BLaER1 (cell line): ENCODE measurements at regions not wholly inside any gene's neighbourhood (a gene's known extent, or its start where the extent isn't known, plus 50 kb on each side); places are given as distances from the start of the nearest gene placed in this dataset.
"Not testable (repeated sequence)": the region's sequence is repeated elsewhere in the genome, so short reads cannot be mapped to it uniquely, and the experiment has no call there.

ENCODE experiments used
- H3K27ac ChIP-seq: shearing (Covaris generic); formaldehyde crosslinking; 2 replicates; pipeline ENCODE4 v1.8.1; 2022
- H3K27me3 ChIP-seq: shearing (Covaris generic); formaldehyde crosslinking; 2 replicates; pipeline ENCODE4 v1.8.1; 2022
- H3K36me3 ChIP-seq: shearing (Covaris generic); formaldehyde crosslinking; 2 replicates; pipeline ENCODE4 v1.8.1; 2022
- H3K4me1 ChIP-seq: shearing (Covaris generic); formaldehyde crosslinking; 2 replicates; pipeline ENCODE4 v1.8.1; 2022
- H3K4me2 ChIP-seq: shearing (Covaris generic); formaldehyde crosslinking; 2 replicates; pipeline ENCODE4 v1.8.1; 2022
- H3K4me3 ChIP-seq: shearing (Covaris generic); formaldehyde crosslinking; 2 replicates; pipeline ENCODE4 v1.8.1; 2022
- H3K9ac ChIP-seq: shearing (Covaris generic); formaldehyde crosslinking; 2 replicates; pipeline ENCODE4 v1.8.1; 2022
- H3K9me3 ChIP-seq: shearing (Covaris generic); formaldehyde crosslinking; 2 replicates; pipeline ENCODE4 v1.8.1; 2022
- H4K20me1 ChIP-seq: shearing (Covaris generic); formaldehyde crosslinking; 2 replicates; pipeline ENCODE4 v1.8.1; 2022
- Cebpa-rat ChIP-seq: shearing (Covaris generic); IDR thresholded peaks from 2 replicates; pipeline ENCODE4 v1.8.1; 2022

GRCh38 chrX:39481621-39482020 is 616.1 kb downstream of the BCOR start:
- H3K4me3 ChIP-seq = no peak overlapping the region
- no peak overlapping the region for H3K4me2 ChIP-seq
- no peak overlapping the region for H3K9ac ChIP-seq
- no peak overlapping the region for H3K27ac ChIP-seq
- no peaks in the 10 kb centered on the region for H3K27me3 ChIP-seq
- TF ChIP-seq Cebpa-rat = no peak
- peaks cover 53% of the 10 kb centered on the region for H3K4me1 ChIP-seq
- H3K36me3 ChIP-seq = no peaks in the 10 kb centered on the region
- 0 out of 2 replicates have a peak, but pooled peaks cover 5% of the 10 kb centered on the region for H3K9me3 ChIP-seq
- no peaks in the 10 kb centered on the region for H4K20me1 ChIP-seq

- no peak for TF ChIP-seq Cebpa-rat
- Histone ChIP-seq H4K20me1 (no peaks in the 10 kb centered on the region), H3K9ac (no peak overlapping the region), H3K4me1 (peaks cover 53% of the 10 kb centered on the region), H3K27me3 (no peaks in the 10 kb centered on the region), H3K27ac (0 out of 2 replicates have a peak overlapping the region, but pooled peaks have one; percentile 10), H3K9me3 (0 out of 2 replicates have a peak, but pooled peaks cover 5% of the 10 kb centered on the region), H3K4me3 (no peak overlapping the region), H3K36me3 (no peaks in the 10 kb centered on the region), H3K4me2 (peak overlapping the region; percentile 47)
Observed at GRCh38 chrX:39484159-39485068, 613.3 kb downstream of the BCOR start.

GRCh38 chrX:39487166-39487968 is 610.4 kb downstream of the BCOR start:
- no peaks in the 10 kb centered on the region for H3K36me3 ChIP-seq
- no peak overlapping the region for H3K27ac ChIP-seq
- peaks cover 71% of the 10 kb centered on the region for H3K4me1 ChIP-seq
- no peaks in the 10 kb centered on the region for H3K27me3 ChIP-seq
- no peak for TF ChIP-seq Cebpa-rat
- H3K9me3 ChIP-seq = peaks cover 8% of the 10 kb centered on the region; the same call in 1 of the 2 replicates
- H3K4me2 ChIP-seq = peak overlapping the region; percentile 54
- no peak overlapping the region for H3K9ac ChIP-seq
- H4K20me1 ChIP-seq = no peaks in the 10 kb centered on the region
- no peak overlapping the region for H3K4me3 ChIP-seq

GRCh38 chrX:39487969-39488330 is 609.8 kb downstream of the BCOR start:
- H3K27me3 ChIP-seq = no peaks in the 10 kb centered on the region
- H3K36me3 ChIP-seq = no peaks in the 10 kb centered on the region
- H4K20me1 ChIP-seq = no peaks in the 10 kb centered on the region
- peaks cover 77% of the 10 kb centered on the region for H3K4me1 ChIP-seq
- H3K9me3 ChIP-seq = peaks cover 8% of the 10 kb centered on the region; the same call in 1 of the 2 replicates
- no peak overlapping the region for H3K9ac ChIP-seq
- no peak overlapping the region for H3K4me3 ChIP-seq
- peak overlapping the region; percentile 54 for H3K4me2 ChIP-seq
- no peak for TF ChIP-seq Cebpa-rat
- no peak overlapping the region for H3K27ac ChIP-seq

- no peaks in the 10 kb centered on the region for H4K20me1 ChIP-seq
- H3K36me3 ChIP-seq = no peaks in the 10 kb centered on the region
- H3K4me2 ChIP-seq = peak overlapping the region; percentile 72
- peaks cover 3% of the 10 kb centered on the region; the same call in 1 of the 2 replicates for H3K9me3 ChIP-seq
- no peak overlapping the region for H3K4me3 ChIP-seq
- H3K4me1 ChIP-seq = peaks cover 81% of the 10 kb centered on the region
- peak overlapping the region; percentile 69 for H3K27ac ChIP-seq
- peak overlapping the region; percentile 62; the same call in 1 of the 2 replicates for H3K9ac ChIP-seq
- H3K27me3 ChIP-seq = no peaks in the 10 kb centered on the region
- no peak for TF ChIP-seq Cebpa-rat
Observed at GRCh38 chrX:39491548-39492297, 606.0 kb downstream of the BCOR start.

GRCh38 chrX:39492497-39493162 is 605.1 kb downstream of the BCOR start:
- TF ChIP-seq Cebpa-rat = no peak
- H3K4me2 ChIP-seq = peak overlapping the region; percentile 72
- no peaks in the 10 kb centered on the region for H3K36me3 ChIP-seq
- no peak overlapping the region for H3K4me3 ChIP-seq
- no peaks in the 10 kb centered on the region for H3K27me3 ChIP-seq
- no peak overlapping the region for H3K9ac ChIP-seq
- no peaks in the 10 kb centered on the region for H4K20me1 ChIP-seq
- H3K4me1 ChIP-seq = peaks cover 72% of the 10 kb centered on the region
- H3K9me3 ChIP-seq = peaks cover 3% of the 10 kb centered on the region; the same call in 1 of the 2 replicates
- H3K27ac ChIP-seq = peak overlapping the region; percentile 69

DNA sequence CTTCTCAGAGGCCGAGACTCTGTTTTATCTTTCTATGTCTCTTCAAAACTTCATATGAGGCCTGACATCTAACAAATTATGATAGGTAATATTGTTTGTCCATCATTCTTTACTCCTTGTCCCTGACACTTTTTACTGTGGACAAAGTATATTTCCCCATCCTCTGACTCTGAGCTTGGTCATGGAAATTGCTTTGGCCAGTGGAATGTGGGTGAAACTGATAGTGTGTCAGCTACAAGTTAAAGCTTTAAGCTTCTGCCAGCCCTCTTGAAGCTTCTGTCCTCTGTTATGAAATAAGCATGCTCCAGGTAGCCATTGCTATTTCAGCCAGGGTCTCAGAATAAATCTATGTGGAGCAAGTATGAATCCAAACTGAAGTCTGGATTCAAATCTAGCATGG is 604.6 kb downstream of the BCOR start:
- no peak overlapping the region for H3K9ac ChIP-seq
- H3K4me1 ChIP-seq = peaks cover 67% of the 10 kb centered on the region
- H3K27ac ChIP-seq = peak overlapping the region; percentile 69; the same call in 1 of the 2 replicates
- peaks cover 3% of the 10 kb centered on the region; the same call in 1 of the 2 replicates for H3K9me3 ChIP-seq
- H3K4me3 ChIP-seq = no peak overlapping the region
- H4K20me1 ChIP-seq = no peaks in the 10 kb centered on the region
- no peaks in the 10 kb centered on the region for H3K27me3 ChIP-seq
- H3K36me3 ChIP-seq = no peaks in the 10 kb centered on the region
- peak overlapping the region; percentile 72 for H3K4me2 ChIP-seq
- TF ChIP-seq Cebpa-rat = no peak

DNA sequence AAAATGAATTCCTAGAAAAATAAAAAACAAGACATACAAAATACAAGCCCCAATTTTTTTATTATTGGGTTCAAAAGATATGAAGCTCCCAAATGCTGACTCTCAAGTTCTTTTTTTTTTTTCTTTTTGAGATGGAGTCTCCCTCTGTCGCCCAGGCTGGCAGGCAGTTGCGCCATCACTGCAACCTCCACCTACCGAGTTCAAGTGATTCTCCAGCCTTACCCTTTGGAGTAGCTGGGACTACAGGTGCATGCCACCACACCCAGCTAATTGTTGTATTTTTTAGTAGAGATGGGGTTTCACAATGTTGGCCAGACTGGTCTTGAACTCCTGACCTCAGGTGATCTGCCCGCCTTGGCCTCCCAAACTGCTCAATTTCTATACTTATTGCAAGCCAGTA is 600.6 kb downstream of the BCOR start:
- not testable (repeated sequence) for H3K27ac ChIP-seq, H3K4me3 ChIP-seq, H3K9ac ChIP-seq, H3K4me2 ChIP-seq, H3K9me3 ChIP-seq, H3K27me3 ChIP-seq, H3K36me3 ChIP-seq, H4K20me1 ChIP-seq
- peaks cover 47% of the 10 kb centered on the region for H3K4me1 ChIP-seq

- H3K9ac ChIP-seq = no peak overlapping the region
- no peak overlapping the region for H3K4me3 ChIP-seq
- no peak for TF ChIP-seq Cebpa-rat
- no peaks in the 10 kb centered on the region for H3K27me3 ChIP-seq
- no peak overlapping the region for H3K27ac ChIP-seq
- H3K9me3 ChIP-seq = no peaks in the 10 kb centered on the region
- H3K4me2 ChIP-seq = no peak overlapping the region
- no peaks in the 10 kb centered on the region for H3K36me3 ChIP-seq
- H4K20me1 ChIP-seq = no peaks in the 10 kb centered on the region
- peaks cover 41% of the 10 kb centered on the region for H3K4me1 ChIP-seq
Observed at GRCh38 chrX:39497702-39498265, 600.0 kb downstream of the BCOR start.
